22Rv1 (cell line): ENCODE measurements at regions not wholly inside any gene's neighbourhood (a gene's known extent, or its start where the extent isn't known, plus 50 kb on each side); places are given as distances from the start of the nearest gene placed in this dataset.

Source experiments
- CTCF ChIP-seq: fragments of 450-650 bp; IDR thresholded peaks from 2 replicates; pipeline ENCODE4 v1.5.1; 2017; ENCODE audit warnings: mild to moderate bottlenecking
- ZFX ChIP-seq: fragments of 450-650 bp; IDR thresholded peaks from 2 replicates; pipeline ENCODE4 v1.6.1; 2017; ENCODE audit warnings: antibody characterized with exemption, borderline replicate concordance

- TF ChIP-seq CTCF (no peak), ZFX (no peak)
These were observed 695.8 kb upstream of the HS6ST1 start for GRCh38 chr2:129014432-129014831.
